Astrocyte (in vitro differentiated cells and primary cell): ENCODE measurements at regions not wholly inside any gene's neighbourhood (a gene's known extent, or its start where the extent isn't known, plus 50 kb on each side); places are given as distances from the start of the nearest gene placed in this dataset.
"Not testable (repeated sequence)": the region's sequence is repeated elsewhere in the genome, so short reads cannot be mapped to it uniquely, and the experiment has no call there.

ENCODE experiments used
- DNase-seq: peaks from one replicate; pipeline ENCODE4 v3.0.0-alpha.2; 2010; ENCODE audit warnings: low read depth
- FAIRE-seq: peaks from 2 replicates; lab custom pipeline; 2011; peaks lifted over from hg19 to GRCh38; lab: Jason Lieb, UNC
- H2AFZ ChIP-seq: 2 replicates; pipeline ENCODE4 v1.6.0; 2012; ENCODE audit warnings: low read depth, low read length, inconsistent platforms
- H3K27ac ChIP-seq: 2 replicates; pipeline ENCODE4 v1.5.1; 2011; ENCODE audit warnings: low read depth, low read length, inconsistent platforms
- H3K27me3 ChIP-seq: 2 replicates; pipeline ENCODE4 v1.6.0; 2011; ENCODE audit warnings: low read length, inconsistent platforms; ENCODE audit not compliant: insufficient read depth
- H3K36me3 ChIP-seq: 2 replicates; pipeline ENCODE4 v1.5.1; 2011; ENCODE audit warnings: low read length, inconsistent platforms; ENCODE audit not compliant: insufficient read depth
- H3K4me1 ChIP-seq: 2 replicates; pipeline ENCODE4 v1.5.1; 2011; ENCODE audit warnings: low read length, inconsistent platforms; ENCODE audit not compliant: insufficient read depth
- H3K4me2 ChIP-seq: 2 replicates; pipeline ENCODE4 v1.6.0; 2012; ENCODE audit warnings: low read length, inconsistent platforms
- H3K4me3 ChIP-seq: 2 replicates; pipeline ENCODE4 v1.5.1; 2011; ENCODE audit warnings: low read depth, mild to moderate bottlenecking, low read length, inconsistent platforms; ENCODE audit not compliant: insufficient read depth
- H3K79me2 ChIP-seq: 2 replicates; pipeline ENCODE4 v1.6.0; 2012; ENCODE audit warnings: mild to moderate bottlenecking, low read length, inconsistent platforms; ENCODE audit not compliant: insufficient read depth
- H3K9ac ChIP-seq: 2 replicates; pipeline ENCODE4 v1.6.0; 2012; ENCODE audit warnings: mild to moderate bottlenecking, low read length, inconsistent platforms
- H3K9me3 ChIP-seq: 2 replicates; pipeline ENCODE4 v1.5.1; 2012; ENCODE audit warnings: low read depth, mild to moderate bottlenecking, low read length, inconsistent platforms; ENCODE audit not compliant: insufficient read depth
- H4K20me1 ChIP-seq: 2 replicates; pipeline ENCODE4 v1.6.0; 2012; ENCODE audit warnings: low read length, inconsistent platforms; ENCODE audit not compliant: insufficient read depth
- H3K27ac Mint-ChIP-seq: one replicate; pipeline ENCODE4 v1.8.0; 2021; ENCODE audit warnings: mild to moderate bottlenecking, mixed read lengths; ENCODE audit not compliant: unreplicated experiment
- H3K27me3 Mint-ChIP-seq: one replicate; pipeline ENCODE4 v1.8.0; 2021; ENCODE audit warnings: low read depth, mixed read lengths; ENCODE audit not compliant: unreplicated experiment
- H3K36me3 Mint-ChIP-seq: one replicate; pipeline ENCODE4 v1.8.0; 2021; ENCODE audit warnings: low read depth, mixed read lengths; ENCODE audit not compliant: unreplicated experiment
- H3K4me1 Mint-ChIP-seq: one replicate; pipeline ENCODE4 v1.8.0; 2021; ENCODE audit warnings: low read depth, mixed read lengths; ENCODE audit not compliant: unreplicated experiment
- H3K4me3 Mint-ChIP-seq: one replicate; pipeline ENCODE4 v1.8.0; 2021; ENCODE audit warnings: mild to moderate bottlenecking, moderate library complexity, mixed read lengths; ENCODE audit not compliant: unreplicated experiment
- H3K9me3 Mint-ChIP-seq: one replicate; pipeline ENCODE4 v1.8.0; 2021; ENCODE audit warnings: mild to moderate bottlenecking, mixed read lengths; ENCODE audit not compliant: unreplicated experiment
- CTCF ChIP-seq: IDR thresholded peaks from 2 replicates; pipeline ENCODE4 v1.5.1; 2011; ENCODE audit warnings: low read depth, mild to moderate bottlenecking, inconsistent platforms, low read length, moderate library complexity; ENCODE audit not compliant: insufficient read depth
- EZH2 ChIP-seq: IDR thresholded peaks from 2 replicates; pipeline ENCODE4 v1.6.1; 2012; ENCODE audit warnings: mild to moderate bottlenecking, low read length, inconsistent platforms; ENCODE audit not compliant: insufficient read depth

- DNase-seq: no peak
- H3K27me3 ChIP-seq: no peaks in the 10 kb centered on the region
- no peaks in the 10 kb centered on the region for H3K79me2 ChIP-seq
- Mint-ChIP-seq H3K36me3 (no peaks in the 10 kb centered on the region), H3K27ac (no peak overlapping the region), H3K4me3 (no peak overlapping the region), H3K4me1 (no peaks in the 10 kb centered on the region), H3K9me3 (peaks cover 21% of the 10 kb centered on the region), H3K27me3 (no peaks in the 10 kb centered on the region)
- no peak overlapping the region for H2AFZ ChIP-seq
- no peak overlapping the region for H3K4me3 ChIP-seq
- H3K4me2 ChIP-seq: no peak overlapping the region
- no peaks in the 10 kb centered on the region for H3K4me1 ChIP-seq
- no peaks in the 10 kb centered on the region for H4K20me1 ChIP-seq
- H3K36me3 ChIP-seq: no peaks in the 10 kb centered on the region
- no peak for TF ChIP-seq EZH2
- no peak for TF ChIP-seq CTCF
- FAIRE-seq: no peak
- no peak overlapping the region for H3K27ac ChIP-seq
- H3K9me3 ChIP-seq: no peaks in the 10 kb centered on the region
- no peak overlapping the region for H3K9ac ChIP-seq
These were observed 1514.1 kb upstream of the DEFB115 start for GRCh38 chr20:29743101-29743931.

GRCh38 chr20:29744071-29744470 lies 1513.4 kb upstream of the DEFB115 start:
- peaks cover 21% of the 10 kb centered on the region for H3K9me3 Mint-ChIP-seq
- TF ChIP-seq CTCF (no peak), EZH2 (no peak)

GRCh38 chr20:29745534-29746245 lies 1511.8 kb upstream of the DEFB115 start:
- H4K20me1 ChIP-seq, FAIRE-seq, DNase-seq, H3K9ac ChIP-seq, H3K4me2 ChIP-seq, H3K36me3 ChIP-seq, H3K9me3 ChIP-seq, H3K4me1 Mint-ChIP-seq, H3K27me3 ChIP-seq, H3K36me3 Mint-ChIP-seq, H2AFZ ChIP-seq, H3K4me3 Mint-ChIP-seq, H3K79me2 ChIP-seq, H3K27ac Mint-ChIP-seq, H3K27ac ChIP-seq, H3K27me3 Mint-ChIP-seq, H3K4me1 ChIP-seq, H3K4me3 ChIP-seq: not testable (repeated sequence)
- H3K9me3 Mint-ChIP-seq: peaks cover 19% of the 10 kb centered on the region

More at GRCh38 chr20:29744071-29744470, 1513.4 kb upstream of the DEFB115 start:
- no peak overlapping the region for H3K27ac ChIP-seq
- no peak overlapping the region for H3K9ac ChIP-seq
- H3K27ac Mint-ChIP-seq: no peak overlapping the region
- no peak for DNase-seq
- H4K20me1 ChIP-seq: no peaks in the 10 kb centered on the region
- H3K4me3 ChIP-seq: no peak overlapping the region
- H2AFZ ChIP-seq: no peak overlapping the region
- H3K4me3 Mint-ChIP-seq: no peak overlapping the region
- H3K27me3 Mint-ChIP-seq: no peaks in the 10 kb centered on the region
- no peak for FAIRE-seq
- no peaks in the 10 kb centered on the region for H3K4me1 Mint-ChIP-seq
- no peaks in the 10 kb centered on the region for H3K79me2 ChIP-seq
- H3K27me3 ChIP-seq: no peaks in the 10 kb centered on the region
- no peaks in the 10 kb centered on the region for H3K36me3 Mint-ChIP-seq
- H3K4me1 ChIP-seq: no peaks in the 10 kb centered on the region
- H3K36me3 ChIP-seq: no peaks in the 10 kb centered on the region
- no peak overlapping the region for H3K4me2 ChIP-seq
- no peaks in the 10 kb centered on the region for H3K9me3 ChIP-seq
